GM12878 (cell line): ENCODE measurements at regions not wholly inside any gene's neighbourhood (a gene's known extent, or its start where the extent isn't known, plus 50 kb on each side); places are given as distances from the start of the nearest gene placed in this dataset.

Experiments used
- EZH2 ChIP-seq: IDR thresholded peaks from 2 replicates; pipeline ENCODE4 v1.6.1; 2012; ENCODE audit warnings: low read depth, mild to moderate bottlenecking, control low read depth, inconsistent platforms, low read length, borderline replicate concordance; ENCODE audit not compliant: control insufficient read depth
- FOS ChIP-seq: IDR thresholded peaks from 3 replicates; pipeline ENCODE4 v1.6.1; 2011; ENCODE audit warnings: borderline replicate concordance; ENCODE audit not compliant: insufficient read length; ENCODE audit errors: extremely low read depth
- KAT2A ChIP-seq: conservative IDR thresholded peaks from 2 replicates; pipeline ENCODE4 v1.6.1; 2011; ENCODE audit warnings: low read depth, low read length; ENCODE audit not compliant: control insufficient read depth
- NR2C2 ChIP-seq: IDR thresholded peaks from 2 replicates; pipeline ENCODE4 v1.6.1; 2011; ENCODE audit warnings: borderline replicate concordance, low read depth; ENCODE audit not compliant: control insufficient read depth, insufficient read length
- POLR2A ChIP-seq: IDR thresholded peaks from 2 replicates; pipeline ENCODE4 v1.6.1; 2011; ENCODE audit warnings: low read depth, mild to moderate bottlenecking, low read length
- POLR2AphosphoS5 ChIP-seq: IDR thresholded peaks from 2 replicates; pipeline ENCODE4 v1.6.1; 2011; ENCODE audit warnings: mild to moderate bottlenecking, low read length, inconsistent platforms
- SMARCA5 ChIP-seq: fragments of 450-650 bp; IDR thresholded peaks from 2 replicates; pipeline ENCODE4 v1.6.1; 2017; ENCODE audit warnings: mild to moderate bottlenecking
- TAF1 ChIP-seq: IDR thresholded peaks from 2 replicates; pipeline ENCODE4 v1.6.1; 2011; ENCODE audit warnings: mild to moderate bottlenecking, low read depth, low read length, borderline replicate concordance
- TCF3 ChIP-seq: IDR thresholded peaks from 2 replicates; pipeline ENCODE4 v1.6.1; 2012; ENCODE audit warnings: low read depth, mild to moderate bottlenecking, low read length, borderline replicate concordance; ENCODE audit not compliant: insufficient read depth
- TF ChIP-seq, protein P1 (sequence below), 3 experiments: IDR thresholded peaks in 2 of 3; conservative IDR thresholded peaks in 1 of 3; 2 replicates each; pipeline ENCODE4 v1.5.1; 2011; ENCODE audit warnings: low read depth in 3 of 3, low read length in 3 of 3, mild to moderate bottlenecking in 3 of 3, control low read depth in 2 of 3, moderate library complexity in 2 of 3, inconsistent platforms in 1 of 3, mixed read lengths in 1 of 3; ENCODE audit not compliant: control insufficient read depth in 2 of 3, insufficient read depth in 1 of 3; ENCODE audit errors: extremely low read depth in 1 of 3
- TF ChIP-seq, protein P2 (sequence below): fragments of 450-650 bp; IDR thresholded peaks from 2 replicates; pipeline ENCODE4 v1.6.1; 2017; ENCODE audit warnings: mild to moderate bottlenecking
- TF ChIP-seq, protein P3 (sequence below): IDR thresholded peaks from 2 replicates; pipeline ENCODE4 v1.6.1; 2012; ENCODE audit warnings: low read depth, low read length, improper control_type of control experiment
- TF ChIP-seq, protein P4 (sequence below): fragments of 450-650 bp; IDR thresholded peaks from 2 replicates; pipeline ENCODE4 v1.6.1; 2018; ENCODE audit warnings: borderline replicate concordance, mild to moderate bottlenecking; ENCODE audit not compliant: partially characterized antibody

DNA sequence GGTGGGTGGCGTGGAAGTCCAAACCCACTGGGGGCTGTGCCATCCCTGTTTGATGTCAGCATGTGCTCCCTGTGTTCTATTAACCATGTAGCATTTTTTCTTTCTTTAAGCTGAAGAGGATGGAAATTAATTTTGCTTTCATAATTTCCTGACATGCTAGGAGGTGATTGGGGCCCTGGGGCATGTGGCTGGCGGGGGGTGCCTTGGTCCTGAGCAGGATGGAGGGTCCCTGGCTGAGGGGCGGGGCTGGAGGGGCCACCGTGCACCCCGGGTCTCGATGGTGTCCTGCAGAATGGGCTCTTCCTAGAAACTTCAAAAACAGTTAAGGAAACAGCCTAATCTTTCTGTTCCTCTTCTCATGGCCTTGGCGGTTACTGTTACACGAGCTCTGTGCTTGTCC lies 69.3 kb upstream of the IRX4 start:
- TF ChIP-seq, protein P1, sequence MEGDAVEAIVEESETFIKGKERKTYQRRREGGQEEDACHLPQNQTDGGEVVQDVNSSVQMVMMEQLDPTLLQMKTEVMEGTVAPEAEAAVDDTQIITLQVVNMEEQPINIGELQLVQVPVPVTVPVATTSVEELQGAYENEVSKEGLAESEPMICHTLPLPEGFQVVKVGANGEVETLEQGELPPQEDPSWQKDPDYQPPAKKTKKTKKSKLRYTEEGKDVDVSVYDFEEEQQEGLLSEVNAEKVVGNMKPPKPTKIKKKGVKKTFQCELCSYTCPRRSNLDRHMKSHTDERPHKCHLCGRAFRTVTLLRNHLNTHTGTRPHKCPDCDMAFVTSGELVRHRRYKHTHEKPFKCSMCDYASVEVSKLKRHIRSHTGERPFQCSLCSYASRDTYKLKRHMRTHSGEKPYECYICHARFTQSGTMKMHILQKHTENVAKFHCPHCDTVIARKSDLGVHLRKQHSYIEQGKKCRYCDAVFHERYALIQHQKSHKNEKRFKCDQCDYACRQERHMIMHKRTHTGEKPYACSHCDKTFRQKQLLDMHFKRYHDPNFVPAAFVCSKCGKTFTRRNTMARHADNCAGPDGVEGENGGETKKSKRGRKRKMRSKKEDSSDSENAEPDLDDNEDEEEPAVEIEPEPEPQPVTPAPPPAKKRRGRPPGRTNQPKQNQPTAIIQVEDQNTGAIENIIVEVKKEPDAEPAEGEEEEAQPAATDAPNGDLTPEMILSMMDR (IDR thresholded peaks at IDR 0.05 in 2 of 3, conservative IDR thresholded peaks at IDR 0.05 in 1 of 3; ENCODE audit: control insufficient read depth in 2 of 3, extremely low read depth in 1 of 3, insufficient read depth in 1 of 3, low read depth in 3 of 3, low read length in 3 of 3): no peak
- TF ChIP-seq POLR2A: no peak
- no peak for TF ChIP-seq NR2C2
- TF ChIP-seq FOS: no peak
- TF ChIP-seq, protein P2, sequence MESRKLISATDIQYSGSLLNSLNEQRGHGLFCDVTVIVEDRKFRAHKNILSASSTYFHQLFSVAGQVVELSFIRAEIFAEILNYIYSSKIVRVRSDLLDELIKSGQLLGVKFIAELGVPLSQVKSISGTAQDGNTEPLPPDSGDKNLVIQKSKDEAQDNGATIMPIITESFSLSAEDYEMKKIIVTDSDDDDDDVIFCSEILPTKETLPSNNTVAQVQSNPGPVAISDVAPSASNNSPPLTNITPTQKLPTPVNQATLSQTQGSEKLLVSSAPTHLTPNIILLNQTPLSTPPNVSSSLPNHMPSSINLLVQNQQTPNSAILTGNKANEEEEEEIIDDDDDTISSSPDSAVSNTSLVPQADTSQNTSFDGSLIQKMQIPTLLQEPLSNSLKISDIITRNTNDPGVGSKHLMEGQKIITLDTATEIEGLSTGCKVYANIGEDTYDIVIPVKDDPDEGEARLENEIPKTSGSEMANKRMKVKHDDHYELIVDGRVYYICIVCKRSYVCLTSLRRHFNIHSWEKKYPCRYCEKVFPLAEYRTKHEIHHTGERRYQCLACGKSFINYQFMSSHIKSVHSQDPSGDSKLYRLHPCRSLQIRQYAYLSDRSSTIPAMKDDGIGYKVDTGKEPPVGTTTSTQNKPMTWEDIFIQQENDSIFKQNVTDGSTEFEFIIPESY: no peak
- no peak for TF ChIP-seq TCF3
- no peak for TF ChIP-seq TAF1
- TF ChIP-seq, protein P3, sequence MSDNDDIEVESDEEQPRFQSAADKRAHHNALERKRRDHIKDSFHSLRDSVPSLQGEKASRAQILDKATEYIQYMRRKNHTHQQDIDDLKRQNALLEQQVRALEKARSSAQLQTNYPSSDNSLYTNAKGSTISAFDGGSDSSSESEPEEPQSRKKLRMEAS: no peak
- no peak for TF ChIP-seq EZH2
- TF ChIP-seq SMARCA5: no peak
- TF ChIP-seq, protein P4, sequence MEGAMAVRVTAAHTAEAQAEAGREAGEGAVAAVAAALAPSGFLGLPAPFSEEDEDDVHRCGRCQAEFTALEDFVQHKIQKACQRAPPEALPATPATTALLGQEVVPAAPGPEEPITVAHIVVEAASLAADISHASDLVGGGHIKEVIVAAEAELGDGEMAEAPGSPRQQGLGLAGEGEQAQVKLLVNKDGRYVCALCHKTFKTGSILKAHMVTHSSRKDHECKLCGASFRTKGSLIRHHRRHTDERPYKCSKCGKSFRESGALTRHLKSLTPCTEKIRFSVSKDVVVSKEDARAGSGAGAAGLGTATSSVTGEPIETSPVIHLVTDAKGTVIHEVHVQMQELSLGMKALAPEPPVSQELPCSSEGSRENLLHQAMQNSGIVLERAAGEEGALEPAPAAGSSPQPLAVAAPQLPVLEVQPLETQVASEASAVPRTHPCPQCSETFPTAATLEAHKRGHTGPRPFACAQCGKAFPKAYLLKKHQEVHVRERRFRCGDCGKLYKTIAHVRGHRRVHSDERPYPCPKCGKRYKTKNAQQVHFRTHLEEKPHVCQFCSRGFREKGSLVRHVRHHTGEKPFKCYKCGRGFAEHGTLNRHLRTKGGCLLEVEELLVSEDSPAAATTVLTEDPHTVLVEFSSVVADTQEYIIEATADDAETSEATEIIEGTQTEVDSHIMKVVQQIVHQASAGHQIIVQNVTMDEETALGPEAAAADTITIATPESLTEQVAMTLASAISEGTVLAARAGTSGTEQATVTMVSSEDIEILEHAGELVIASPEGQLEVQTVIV: no peak
- no peak for TF ChIP-seq KAT2A
- TF ChIP-seq POLR2AphosphoS5: no peak
